ENCODE measurements at regions not wholly inside any gene's neighbourhood (a gene's known extent, or its start where the extent isn't known, plus 50 kb on each side); places are given as distances from the start of the nearest gene placed in this dataset.
A peak's percentile ranks its signal among the peaks of the same experiment; 100 is the strongest.
"Not testable (repeated sequence)": the region's sequence is repeated elsewhere in the genome, so short reads cannot be mapped to it uniquely, and the experiment has no call there.

DNA sequence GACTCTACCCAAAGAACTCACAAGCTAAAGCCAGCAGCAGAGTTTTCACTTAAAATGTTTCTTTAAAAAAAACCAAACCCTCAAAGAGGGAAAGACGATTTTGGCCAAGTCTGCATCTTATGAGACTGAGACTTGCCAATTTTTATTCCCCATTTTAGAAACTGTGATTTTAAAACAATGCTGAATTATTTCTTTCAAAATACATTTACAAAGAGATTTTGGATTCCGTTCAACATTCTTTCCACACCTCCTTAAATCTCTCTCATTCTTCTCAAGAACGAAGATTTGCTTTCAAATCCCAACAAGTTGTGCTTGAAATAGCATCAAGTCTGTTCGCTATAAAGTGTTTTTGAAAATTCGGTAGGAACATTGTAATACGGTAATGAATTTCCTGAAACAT, 133.9 kb upstream of the VANGL1 start:
- no peaks in the 10 kb centered on the region for H3K36me3 ChIP-seq
- TF ChIP-seq CTCF (IDR thresholded peaks at IDR 0.05 in 4 of 5, conservative IDR thresholded peaks at IDR 0.05 in 1 of 5) (no peak), POLR2A (IDR thresholded peaks at IDR 0.05) (no peak)
- in situ Hi-C loops (cut with MboI; ENCODE audit: low sequenced_read_pairs in 4 of 4) (no loop called here), intact Hi-C loops (cut with DNase I; ENCODE audit: low total_unique reads) (no loop called here)
- ATAC-seq, result no peak
- H3K27ac ChIP-seq, result no peak overlapping the region
- H3K27me3 ChIP-seq, result no peaks in the 10 kb centered on the region
- no peaks in the 10 kb centered on the region for H3K9me3 ChIP-seq
- no peaks in the 10 kb centered on the region for H3K4me1 ChIP-seq
- no peak for DNase-seq
- no peak overlapping the region for H3K4me3 ChIP-seq

GRCh38 chr1:115506924-115507589, 134.7 kb upstream of the VANGL1 start:
- Histone ChIP-seq H3K4me1 (no peaks in the 10 kb centered on the region), H3K4me3 (no peak overlapping the region), H3K9me3 (no peaks in the 10 kb centered on the region), H3K27me3 (no peaks in the 10 kb centered on the region), H3K36me3 (no peaks in the 10 kb centered on the region), H3K27ac (no peak overlapping the region)
- TF ChIP-seq CTCF (IDR thresholded peaks at IDR 0.05 in 4 of 5, conservative IDR thresholded peaks at IDR 0.05 in 1 of 5), result peak in 2 of 5 experiments; percentile 20 to 32
- no peak for TF ChIP-seq POLR2A (IDR thresholded peaks at IDR 0.05)
- DNase-seq (no peak), ATAC-seq (no peak)
- in situ Hi-C loops (cut with MboI; ENCODE audit: low sequenced_read_pairs in 4 of 4) (no loop called here), intact Hi-C loops (cut with DNase I; ENCODE audit: low total_unique reads) (no loop called here)

- Histone ChIP-seq H3K4me1 (no peaks in the 10 kb centered on the region), H3K9me3 (no peaks in the 10 kb centered on the region), H3K4me3 (no peak overlapping the region), H3K27ac (no peak overlapping the region), H3K27me3 (no peaks in the 10 kb centered on the region), H3K36me3 (no peaks in the 10 kb centered on the region)
- intact Hi-C loops (cut with DNase I; ENCODE audit: low total_unique reads), result no loop called here
- in situ Hi-C loops (cut with MboI; ENCODE audit: low sequenced_read_pairs in 4 of 4), result no loop called here
- DNase-seq (no peak), ATAC-seq (no peak)
- TF ChIP-seq CTCF (IDR thresholded peaks at IDR 0.05 in 4 of 5, conservative IDR thresholded peaks at IDR 0.05 in 1 of 5) (no peak), POLR2A (IDR thresholded peaks at IDR 0.05) (no peak)
These were observed 135.3 kb upstream of the VANGL1 start for GRCh38 chr1:115506518-115506917.

- no peaks in the 10 kb centered on the region for H3K9me3 ChIP-seq
- ATAC-seq, result no peak
- in situ Hi-C loops (cut with MboI; ENCODE audit: low sequenced_read_pairs in 4 of 4) (no loop called here), intact Hi-C loops (cut with DNase I; ENCODE audit: low total_unique reads) (no loop called here)
- TF ChIP-seq POLR2A (IDR thresholded peaks at IDR 0.05), result no peak
- no peak for TF ChIP-seq CTCF (IDR thresholded peaks at IDR 0.05 in 4 of 5, conservative IDR thresholded peaks at IDR 0.05 in 1 of 5)
- no peaks in the 10 kb centered on the region for H3K27me3 ChIP-seq
- H3K4me3 ChIP-seq, result no peak overlapping the region
- H3K4me1 ChIP-seq, result no peaks in the 10 kb centered on the region
- DNase-seq, result no peak
- H3K36me3 ChIP-seq, result no peaks in the 10 kb centered on the region
- H3K27ac ChIP-seq, result no peak overlapping the region
These were observed 136.6 kb upstream of the VANGL1 start for GRCh38 chr1:115505148-115505571.

DNA sequence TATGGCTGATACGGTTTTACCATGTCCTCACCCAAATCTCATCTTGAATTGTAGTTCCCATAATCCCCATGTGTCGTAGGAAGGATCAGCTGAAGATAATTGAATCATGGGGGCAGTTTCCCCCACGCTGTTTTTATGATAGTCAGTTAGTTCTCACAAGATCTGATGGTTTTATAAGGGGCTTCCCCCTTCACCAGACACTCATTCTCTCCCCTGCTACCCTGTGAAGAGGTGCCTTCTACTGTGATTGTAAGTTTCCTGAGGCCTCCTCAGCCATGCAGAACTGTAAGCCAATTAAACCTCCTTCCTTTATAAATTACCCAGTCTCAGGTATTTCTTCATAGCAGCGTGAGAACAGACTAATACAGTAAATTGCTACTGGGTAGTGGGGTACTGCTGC, 139.6 kb upstream of the VANGL1 start:
- intact Hi-C loops (cut with DNase I; ENCODE audit: low total_unique reads); H3K4me3 ChIP-seq; H3K27ac ChIP-seq; H3K36me3 ChIP-seq; H3K27me3 ChIP-seq; DNase-seq; H3K9me3 ChIP-seq; in situ Hi-C loops (cut with MboI; ENCODE audit: low sequenced_read_pairs in 4 of 4); H3K4me1 ChIP-seq; ATAC-seq: not testable (repeated sequence)

All from gastrocnemius medialis (tissue), 4 donors.